HG02870 (cell line): ENCODE measurements at regions not wholly inside any gene's neighbourhood (a gene's known extent, or its start where the extent isn't known, plus 50 kb on each side); places are given as distances from the start of the nearest gene placed in this dataset.

ENCODE experiments used
- ATAC-seq: cut with Tn5 transposase; IDR thresholded peaks from one replicate; pipeline ENCODE4 v1.9.1; 2021; ENCODE audit warnings: mild to moderate bottlenecking, moderate library complexity; ENCODE audit not compliant: unreplicated experiment

GRCh38 chr15:98025237-98025636 lies 64.7 kb downstream of the ARRDC4 start:
- ATAC-seq = no peak

- no peak for ATAC-seq
Observed at GRCh38 chr15:98034731-98035130, 74.2 kb downstream of the ARRDC4 start.

GRCh38 chr15:98035134-98035533 lies 74.6 kb downstream of the ARRDC4 start:
- ATAC-seq = no peak

- no peak for ATAC-seq
Observed at GRCh38 chr15:98035577-98036010, 75.1 kb downstream of the ARRDC4 start.

GRCh38 chr15:98039596-98039995 lies 79.1 kb downstream of the ARRDC4 start:
- no peak for ATAC-seq

GRCh38 chr15:98040146-98040545 lies 79.6 kb downstream of the ARRDC4 start:
- ATAC-seq = no peak

GRCh38 chr15:98043160-98044014 lies 82.9 kb downstream of the ARRDC4 start:
- ATAC-seq = no peak

- no peak for ATAC-seq
Observed at GRCh38 chr15:98051734-98052133, 91.2 kb downstream of the ARRDC4 start.

- no peak for ATAC-seq
Observed at GRCh38 chr15:98057453-98057852, 97.0 kb downstream of the ARRDC4 start.

GRCh38 chr15:98062869-98063268 lies 102.4 kb downstream of the ARRDC4 start:
- no peak for ATAC-seq

GRCh38 chr15:98063315-98063714 lies 102.8 kb downstream of the ARRDC4 start:
- no peak for ATAC-seq

GRCh38 chr15:98063871-98064270 lies 103.4 kb downstream of the ARRDC4 start:
- no peak for ATAC-seq

- no peak for ATAC-seq
Observed at GRCh38 chr15:98067339-98067738, 106.8 kb downstream of the ARRDC4 start.

- ATAC-seq = no peak
Observed at GRCh38 chr15:98069256-98069655, 108.8 kb downstream of the ARRDC4 start.

- no peak for ATAC-seq
Observed at GRCh38 chr15:98070137-98070536, 109.6 kb downstream of the ARRDC4 start.

GRCh38 chr15:98071786-98072185 lies 111.3 kb downstream of the ARRDC4 start:
- ATAC-seq = no peak

- ATAC-seq = no peak
Observed at GRCh38 chr15:98075441-98075840, 114.9 kb downstream of the ARRDC4 start.

- no peak for ATAC-seq
Observed at GRCh38 chr15:98076021-98076816, 115.7 kb downstream of the ARRDC4 start.

GRCh38 chr15:98077186-98077585 lies 116.7 kb downstream of the ARRDC4 start:
- ATAC-seq = no peak

GRCh38 chr15:98080791-98081190 lies 120.3 kb downstream of the ARRDC4 start:
- ATAC-seq = no peak

- ATAC-seq = no peak
Observed at GRCh38 chr15:98083203-98083910, 122.9 kb downstream of the ARRDC4 start.
